HT-29 (cell line): ENCODE measurements at regions not wholly inside any gene's neighbourhood (a gene's known extent, or its start where the extent isn't known, plus 50 kb on each side); places are given as distances from the start of the nearest gene placed in this dataset.
A peak's percentile ranks its signal among the peaks of the same experiment; 100 is the strongest.
"Not testable (repeated sequence)": the region's sequence is repeated elsewhere in the genome, so short reads cannot be mapped to it uniquely, and the experiment has no call there.

Source experiments
- DNase-seq: peaks from one replicate; pipeline ENCODE4 v3.0.0-alpha.2; 2015; ENCODE audit warnings: low spot score

GRCh38 chr2:189309331-189309730 is 129.8 kb upstream of the COL5A2 start:
- no peak for DNase-seq

- DNase-seq, result no peak
Measured at GRCh38 chr2:189312211-189312610, 129.1 kb upstream of the WDR75 start.

GRCh38 chr2:189312643-189313042 is 128.6 kb upstream of the WDR75 start:
- no peak for DNase-seq

- DNase-seq, result no peak
Measured at GRCh38 chr2:189318761-189319160, 122.5 kb upstream of the WDR75 start.

GRCh38 chr2:189319424-189319823 is 121.8 kb upstream of the WDR75 start:
- not testable (repeated sequence) for DNase-seq

- DNase-seq, result no peak
Measured at GRCh38 chr2:189327879-189328847, 113.1 kb upstream of the WDR75 start.

GRCh38 chr2:189328848-189329245 is 112.4 kb upstream of the WDR75 start:
- no peak for DNase-seq

GRCh38 chr2:189336276-189336975 is 104.8 kb upstream of the WDR75 start:
- DNase-seq, result no peak

GRCh38 chr2:189337656-189338055 is 103.6 kb upstream of the WDR75 start:
- no peak for DNase-seq

GRCh38 chr2:189338115-189338514 is 103.2 kb upstream of the WDR75 start:
- no peak for DNase-seq

- no peak for DNase-seq
Measured at GRCh38 chr2:189341077-189341476, 100.2 kb upstream of the WDR75 start.

GRCh38 chr2:189344043-189344442 is 97.2 kb upstream of the WDR75 start:
- DNase-seq, result no peak

GRCh38 chr2:189347540-189347939 is 93.7 kb upstream of the WDR75 start:
- DNase-seq, result peak; percentile 53

- DNase-seq, result no peak
Measured at GRCh38 chr2:189348369-189348768, 92.9 kb upstream of the WDR75 start.

GRCh38 chr2:189350540-189351209 is 90.6 kb upstream of the WDR75 start:
- DNase-seq, result no peak

- DNase-seq, result not testable (repeated sequence)
Measured at GRCh38 chr2:189351933-189352332, 89.3 kb upstream of the WDR75 start.

- not testable (repeated sequence) for DNase-seq
Measured at GRCh38 chr2:189357375-189357774, 83.9 kb upstream of the WDR75 start.

- no peak for DNase-seq
Measured at GRCh38 chr2:189360861-189361260, 80.4 kb upstream of the WDR75 start.

GRCh38 chr2:189362283-189362682 is 79.0 kb upstream of the WDR75 start:
- no peak for DNase-seq

- DNase-seq, result peak; percentile 70
Measured at GRCh38 chr2:189363559-189363958, 77.7 kb upstream of the WDR75 start.

- no peak for DNase-seq
Measured at GRCh38 chr2:189364607-189365006, 76.7 kb upstream of the WDR75 start.

- no peak for DNase-seq
Measured at GRCh38 chr2:189366349-189366748, 74.9 kb upstream of the WDR75 start.
